ENCODE measurements at regions not wholly inside any gene's neighbourhood (a gene's known extent, or its start where the extent isn't known, plus 50 kb on each side); places are given as distances from the start of the nearest gene placed in this dataset.
"Not testable (repeated sequence)": the region's sequence is repeated elsewhere in the genome, so short reads cannot be mapped to it uniquely, and the experiment has no call there.

- intact Hi-C loops (cut with micrococcal nuclease): no loop called here
Measured at GRCh38 chr18:51248685-51249084, 51.2 kb upstream of the MEX3C start.

DNA sequence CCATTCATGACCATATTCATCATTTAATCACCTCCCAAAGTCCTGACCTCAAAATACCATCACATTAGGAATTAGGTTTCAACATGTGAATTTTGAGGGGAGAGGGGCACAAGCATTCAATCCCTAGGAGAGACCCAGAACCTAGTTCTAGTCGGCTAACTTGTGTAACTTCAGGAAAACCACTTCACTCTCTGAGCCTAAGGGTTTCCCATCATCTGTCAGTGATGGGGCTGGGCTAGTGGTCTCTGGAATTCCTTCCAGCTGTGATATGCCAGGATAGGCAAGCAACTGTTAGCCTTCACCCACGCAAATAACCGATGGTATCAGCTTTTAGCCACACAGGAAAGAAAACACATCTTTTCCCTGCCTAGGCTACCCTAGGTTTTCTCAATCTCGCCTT is 52.5 kb upstream of the MEX3C start:
- intact Hi-C loops (cut with micrococcal nuclease): no loop called here

GRCh38 chr18:51250458-51251024 is 53.1 kb upstream of the MEX3C start:
- intact Hi-C loops (cut with micrococcal nuclease): no loop called here

DNA sequence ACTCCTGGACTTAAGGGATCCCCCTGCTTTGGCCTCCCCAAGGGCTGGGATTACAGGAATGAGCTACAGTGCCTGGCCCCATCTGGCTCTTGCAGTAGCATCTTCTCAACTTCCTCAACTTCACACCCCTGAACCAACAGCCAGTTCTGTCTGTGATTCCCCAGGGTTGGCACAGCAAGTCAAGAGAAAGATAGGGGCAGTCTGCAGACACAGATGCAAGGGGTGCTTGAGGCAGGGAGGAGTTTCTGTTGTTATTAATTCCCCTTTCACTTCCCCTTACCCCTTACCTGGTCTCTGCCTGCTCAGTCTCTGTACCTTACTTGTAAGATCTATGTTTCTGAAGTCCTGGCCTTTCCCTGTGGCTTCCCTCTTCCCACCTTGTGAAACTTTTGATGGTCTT is 54.1 kb upstream of the MEX3C start:
- intact Hi-C loops (cut with micrococcal nuclease): no loop called here

DNA sequence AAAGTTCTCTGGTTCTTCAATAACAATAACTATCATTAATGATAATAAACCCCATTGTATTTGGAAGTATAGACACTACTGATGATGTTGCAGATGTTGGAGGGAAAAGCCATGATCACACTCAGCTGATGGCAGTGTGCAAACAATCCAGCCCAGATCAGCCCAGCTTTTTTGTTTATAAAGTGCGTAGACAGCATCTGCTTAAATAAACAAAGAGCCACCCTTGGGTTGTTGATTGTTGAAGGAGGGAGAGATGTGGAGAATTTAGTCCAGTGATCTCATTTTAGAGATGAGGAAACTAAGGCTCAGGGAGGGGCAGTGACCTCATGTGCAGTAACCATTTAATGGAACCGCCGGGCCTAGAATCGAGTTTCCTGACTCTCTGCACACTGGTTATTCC is 56.0 kb upstream of the MEX3C start:
- intact Hi-C loops (cut with micrococcal nuclease): no loop called here

- intact Hi-C loops (cut with micrococcal nuclease): no loop called here
Measured at GRCh38 chr18:51255693-51256092, 58.2 kb upstream of the MEX3C start.

GRCh38 chr18:51257150-51257549 is 59.7 kb upstream of the MEX3C start:
- intact Hi-C loops (cut with micrococcal nuclease): no loop called here

DNA sequence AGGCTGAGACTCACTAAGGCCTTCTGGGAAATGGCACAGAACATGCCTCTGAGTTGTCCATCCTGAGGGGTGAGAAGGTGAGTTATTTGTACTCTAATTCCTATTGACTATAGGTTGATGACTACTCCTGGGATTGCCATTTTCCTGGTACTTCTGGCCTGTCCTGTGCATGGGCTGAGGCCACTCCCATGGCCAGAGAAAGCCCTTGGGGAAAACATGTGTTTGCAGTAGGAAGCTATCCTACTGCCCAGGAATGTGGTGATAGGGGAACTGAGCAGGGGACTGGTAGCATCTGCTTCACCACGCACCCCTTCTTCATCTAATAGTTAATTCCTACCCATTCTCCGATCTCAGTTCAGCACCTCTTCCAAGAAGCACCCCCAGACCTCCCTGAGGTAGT is 62.6 kb upstream of the MEX3C start:
- intact Hi-C loops (cut with micrococcal nuclease): no loop called here

DNA sequence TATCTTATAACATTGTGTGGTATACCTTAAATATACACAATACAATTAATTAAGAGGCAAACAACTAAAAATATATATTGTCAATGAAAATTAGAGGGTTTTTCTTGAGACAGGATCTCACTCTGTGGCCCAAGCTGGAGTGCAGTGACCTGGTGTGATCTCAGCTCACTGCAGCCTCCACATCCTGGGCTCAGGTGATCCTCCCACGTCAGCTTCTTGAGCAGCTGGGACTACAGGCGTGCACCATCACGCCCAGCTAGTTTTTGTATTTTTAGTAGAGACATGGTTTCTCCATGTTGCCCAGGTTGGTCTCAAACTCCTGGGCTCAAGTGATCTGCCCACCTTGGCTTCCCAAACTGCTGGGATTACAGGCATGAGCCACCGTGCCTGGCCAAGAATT is 68.6 kb upstream of the MEX3C start:
- intact Hi-C loops (cut with micrococcal nuclease): not testable (repeated sequence)

GRCh38 chr18:51266773-51267172 is 69.3 kb upstream of the MEX3C start:
- intact Hi-C loops (cut with micrococcal nuclease): no loop called here

- intact Hi-C loops (cut with micrococcal nuclease): loop anchor here (10.0 kb wide), 1 partner anchor 149 kb away; no protein-coding TSS in a partner anchor
Measured at GRCh38 chr18:51273437-51273836, 76.0 kb upstream of the MEX3C start.

DNA sequence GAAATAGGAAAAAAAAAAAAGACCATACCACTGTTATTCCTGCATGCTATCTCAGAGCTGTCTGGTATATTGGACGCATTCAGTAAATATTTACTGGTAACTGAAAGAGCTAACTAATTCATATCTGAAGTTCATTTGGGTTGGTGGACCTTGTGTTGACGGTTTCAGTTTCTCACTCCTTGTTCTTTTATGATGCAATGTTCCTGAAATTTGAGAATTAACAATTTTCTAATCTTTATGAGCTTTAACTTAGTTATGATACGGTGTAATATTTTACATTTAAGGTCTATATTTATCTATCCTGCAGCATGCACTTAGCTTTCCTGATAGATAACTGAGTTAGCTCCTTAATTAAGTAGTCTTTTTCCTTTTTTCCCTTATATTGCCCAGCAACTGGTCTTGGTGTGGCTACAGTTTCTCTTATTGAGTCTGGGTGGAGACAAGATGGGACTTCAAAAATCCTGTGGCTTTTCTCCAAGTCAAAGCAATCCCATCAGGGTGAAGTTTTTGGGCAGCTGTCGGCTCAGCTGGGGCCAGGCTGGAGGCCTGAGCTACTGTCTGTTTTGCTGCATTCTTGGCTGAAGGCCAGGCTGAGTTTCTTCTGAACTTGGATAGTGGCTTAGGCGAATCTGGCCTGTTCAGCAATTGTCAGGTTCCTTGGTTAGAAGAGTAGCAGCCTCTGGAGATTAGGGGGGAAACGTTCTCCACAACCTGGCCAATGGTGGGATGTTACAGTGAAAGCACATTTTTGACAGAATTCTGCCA is 78.4 kb upstream of the MEX3C start:
- intact Hi-C loops (cut with micrococcal nuclease): loop anchor here (10.0 kb wide), 1 partner anchor 151 kb away; no protein-coding TSS in a partner anchor

DNA sequence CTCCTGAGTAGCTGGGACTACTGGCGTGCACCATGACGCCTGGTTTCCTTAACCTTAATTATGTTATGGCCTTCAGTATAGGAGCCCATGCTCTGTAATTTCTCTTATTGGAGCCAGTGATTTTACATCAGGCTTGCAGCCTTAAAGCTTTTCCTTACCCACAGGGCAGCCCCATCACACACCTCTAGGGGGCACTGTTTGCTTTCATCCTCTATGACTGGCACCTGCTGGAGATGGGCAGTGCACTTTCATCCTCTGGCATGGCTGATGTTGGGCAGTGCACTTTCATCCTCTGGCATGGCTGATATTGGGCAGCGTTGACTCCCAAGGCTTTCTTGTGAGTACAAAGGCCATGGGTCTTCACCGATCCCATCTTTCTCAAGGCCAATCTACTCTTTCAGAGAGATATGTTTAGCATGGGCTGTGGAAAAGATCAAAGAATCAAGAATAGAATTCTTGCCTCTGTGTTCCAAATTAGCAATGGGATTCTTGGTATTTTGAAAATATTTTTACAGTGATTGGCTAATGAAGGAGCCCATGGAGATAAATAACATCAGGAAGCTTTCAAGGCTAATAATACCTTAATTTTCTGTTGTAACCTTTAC is 80.7 kb upstream of the MEX3C start:
- intact Hi-C loops (cut with micrococcal nuclease): loop anchor here (10.0 kb wide), 1 partner anchor 153 kb away; no protein-coding TSS in a partner anchor

DNA sequence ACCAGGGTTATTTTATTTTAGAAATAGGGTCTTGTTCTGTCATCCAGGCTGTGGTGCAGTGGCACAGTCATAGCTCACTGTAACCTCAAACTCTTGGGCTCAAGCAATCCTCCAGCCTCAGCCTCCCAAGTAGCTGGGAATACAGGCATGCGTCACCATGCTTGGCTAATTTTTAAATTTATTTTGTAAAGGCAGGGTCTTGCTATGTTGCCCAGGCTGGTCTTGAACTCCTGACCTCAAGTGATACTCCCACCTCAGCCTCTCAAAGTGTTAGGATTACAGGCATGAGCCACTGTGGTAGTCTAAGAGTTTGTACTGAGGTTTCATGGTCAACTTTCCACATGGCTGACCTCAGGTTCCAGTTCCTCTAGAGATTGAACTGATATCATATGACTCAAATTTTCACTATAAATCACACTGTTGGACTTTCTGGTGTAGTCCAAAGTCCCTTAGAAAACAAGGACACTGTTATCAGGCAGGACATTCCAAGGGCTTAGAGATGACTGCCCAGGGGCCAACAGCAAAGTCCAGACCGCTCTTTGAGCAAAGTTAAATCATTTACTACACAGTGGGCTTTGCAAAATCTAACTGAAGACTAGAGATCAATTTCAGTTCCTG is 82.0 kb upstream of the MEX3C start:
- intact Hi-C loops (cut with micrococcal nuclease): loop anchor here (10.0 kb wide), 1 partner anchor 155 kb away; no protein-coding TSS in a partner anchor

DNA sequence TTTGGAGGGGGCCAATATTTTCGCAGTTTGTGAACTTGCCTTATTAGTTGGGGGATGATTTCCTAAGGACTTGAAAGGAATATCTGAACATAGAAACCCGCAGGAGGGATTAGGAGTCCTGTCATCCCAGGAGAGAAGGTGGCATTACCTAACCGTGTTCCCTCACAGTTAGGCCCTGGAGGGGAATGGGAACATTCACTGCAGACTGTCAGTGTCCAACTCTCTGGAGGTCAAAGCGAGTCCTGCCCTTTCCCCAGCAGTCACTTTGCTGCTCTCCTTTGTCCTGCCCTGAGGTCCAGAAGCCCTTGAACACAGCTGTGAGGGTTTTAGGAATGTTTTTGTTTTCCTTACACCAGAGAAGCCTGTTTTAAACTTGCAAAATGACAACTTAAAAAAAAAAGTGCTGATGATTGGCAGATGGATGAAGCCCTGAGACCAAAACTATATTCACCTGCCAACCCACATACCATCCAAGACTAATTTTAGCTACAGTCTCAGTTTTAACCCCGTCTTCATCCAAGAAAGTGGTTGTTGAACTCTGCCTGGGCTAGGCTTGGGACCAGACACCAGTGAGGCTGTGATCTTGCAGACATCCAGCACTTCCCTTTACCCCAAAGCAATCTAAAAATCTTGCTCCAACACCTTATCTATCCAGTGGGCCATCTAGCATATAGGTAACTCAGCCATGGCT is 90.5 kb upstream of the MEX3C start:
- intact Hi-C loops (cut with micrococcal nuclease): no loop called here

GRCh38 chr18:51288582-51288981 is 91.1 kb upstream of the MEX3C start:
- intact Hi-C loops (cut with micrococcal nuclease): no loop called here

GRCh38 chr18:51290860-51291259 is 93.4 kb upstream of the MEX3C start:
- intact Hi-C loops (cut with micrococcal nuclease): no loop called here

- intact Hi-C loops (cut with micrococcal nuclease): no loop called here
Measured at GRCh38 chr18:51300912-51301311, 103.4 kb upstream of the MEX3C start.

- intact Hi-C loops (cut with micrococcal nuclease): no loop called here
Measured at GRCh38 chr18:51301376-51301775, 103.9 kb upstream of the MEX3C start.

DNA sequence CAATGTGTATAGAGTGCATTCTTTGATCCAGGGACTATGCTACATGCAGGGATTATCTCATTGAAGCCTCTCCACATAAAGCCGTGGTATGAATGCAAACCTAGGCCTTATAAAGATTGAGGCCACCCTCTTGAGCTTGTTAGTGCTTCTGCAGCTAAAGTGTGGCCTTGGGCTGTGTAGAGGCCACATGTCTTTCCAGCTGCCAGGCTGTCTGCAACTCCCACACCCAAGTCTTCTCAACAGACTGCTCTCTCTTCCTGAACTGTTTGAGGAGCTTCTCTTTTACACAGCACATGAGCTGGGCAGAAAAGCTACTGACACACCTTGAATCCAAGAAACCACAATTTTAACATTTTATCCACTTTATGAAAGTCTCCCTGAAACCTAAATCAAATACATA is 119.2 kb upstream of the MEX3C start:
- intact Hi-C loops (cut with micrococcal nuclease): no loop called here

DNA sequence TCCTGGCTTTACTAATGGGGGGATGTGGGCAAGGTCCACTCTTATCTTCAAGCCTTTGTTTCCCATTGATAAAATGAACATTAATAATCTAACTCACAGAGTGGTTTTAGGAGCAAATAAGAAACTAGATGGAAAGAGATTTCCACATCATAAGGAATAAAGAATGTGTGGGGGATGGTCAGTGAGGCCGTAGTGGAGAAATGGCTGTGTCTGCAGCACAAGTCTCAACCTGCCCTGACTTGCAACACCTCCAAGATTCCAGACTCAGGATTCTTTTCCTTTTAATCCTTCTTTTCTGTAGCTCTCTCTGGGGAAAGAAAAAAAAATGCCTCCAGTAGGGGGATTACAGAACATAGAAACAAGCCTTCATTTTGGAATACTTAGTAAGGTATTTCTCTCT is 124.2 kb upstream of the MEX3C start:
- intact Hi-C loops (cut with micrococcal nuclease): no loop called here

DNA sequence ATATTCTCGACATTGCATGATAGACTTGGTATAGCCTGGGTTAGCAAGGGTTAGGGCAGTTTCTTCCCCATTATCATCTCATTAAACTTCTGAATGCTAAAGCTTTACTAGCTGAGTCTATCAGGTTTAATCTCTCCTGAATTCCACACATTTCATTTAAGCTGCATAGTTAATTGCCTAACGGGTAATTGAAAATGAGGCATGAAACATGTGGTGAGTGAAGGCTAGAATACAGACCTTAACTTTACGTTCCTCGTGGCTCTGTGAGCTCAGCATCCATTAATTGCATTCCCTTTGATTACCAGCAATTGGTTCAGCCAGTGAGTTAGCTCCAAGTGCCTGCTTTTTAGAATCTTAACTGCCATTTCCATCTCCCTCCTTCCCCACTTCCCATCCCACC is 126.5 kb upstream of the MEX3C start:
- intact Hi-C loops (cut with micrococcal nuclease): no loop called here
